Astrocyte of the cerebellum (primary cell): ENCODE measurements at regions not wholly inside any gene's neighbourhood (a gene's known extent, or its start where the extent isn't known, plus 50 kb on each side); places are given as distances from the start of the nearest gene placed in this dataset.

Experiments used
- DNase-seq: peaks from one replicate; pipeline ENCODE4 v3.0.0-alpha.2; 2011; ENCODE audit warnings: low read depth
- H3K4me3 ChIP-seq: 2 replicates; pipeline ENCODE4 v1.5.1; 2011; ENCODE audit warnings: mild to moderate bottlenecking, low read depth, low read length, moderate library complexity
- in situ Hi-C: cut with HindIII; loops from 2 replicates; pipeline ENCODE4 v1.10.0; 2017; ENCODE audit warnings: low sequenced_read_pairs
- TF ChIP-seq, protein P1 (sequence below): IDR thresholded peaks from 2 replicates; pipeline ENCODE4 v1.5.1; 2012; ENCODE audit warnings: low read length, low read depth, moderate library complexity, mild to moderate bottlenecking; ENCODE audit errors: missing control alignments

DNA sequence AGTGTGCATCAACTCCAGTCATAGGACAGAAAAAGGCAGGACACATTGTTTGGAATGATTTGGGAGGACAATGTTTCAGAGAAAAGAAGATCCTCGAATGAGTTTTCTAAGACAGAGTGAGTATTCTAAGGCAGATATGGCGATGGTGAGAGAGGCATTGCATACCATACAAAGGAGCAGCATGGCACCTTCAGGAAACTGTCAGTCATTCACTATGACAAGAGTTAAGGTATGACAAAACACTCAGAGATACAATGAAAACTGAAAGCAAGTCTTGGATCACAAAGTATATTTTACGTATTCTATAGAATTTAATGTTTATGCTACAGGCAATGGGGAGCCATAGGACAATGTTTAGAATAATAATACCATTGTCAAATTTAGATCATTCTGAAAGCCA is 337.4 kb upstream of the LYPLAL1 start:
- TF ChIP-seq, protein P1, sequence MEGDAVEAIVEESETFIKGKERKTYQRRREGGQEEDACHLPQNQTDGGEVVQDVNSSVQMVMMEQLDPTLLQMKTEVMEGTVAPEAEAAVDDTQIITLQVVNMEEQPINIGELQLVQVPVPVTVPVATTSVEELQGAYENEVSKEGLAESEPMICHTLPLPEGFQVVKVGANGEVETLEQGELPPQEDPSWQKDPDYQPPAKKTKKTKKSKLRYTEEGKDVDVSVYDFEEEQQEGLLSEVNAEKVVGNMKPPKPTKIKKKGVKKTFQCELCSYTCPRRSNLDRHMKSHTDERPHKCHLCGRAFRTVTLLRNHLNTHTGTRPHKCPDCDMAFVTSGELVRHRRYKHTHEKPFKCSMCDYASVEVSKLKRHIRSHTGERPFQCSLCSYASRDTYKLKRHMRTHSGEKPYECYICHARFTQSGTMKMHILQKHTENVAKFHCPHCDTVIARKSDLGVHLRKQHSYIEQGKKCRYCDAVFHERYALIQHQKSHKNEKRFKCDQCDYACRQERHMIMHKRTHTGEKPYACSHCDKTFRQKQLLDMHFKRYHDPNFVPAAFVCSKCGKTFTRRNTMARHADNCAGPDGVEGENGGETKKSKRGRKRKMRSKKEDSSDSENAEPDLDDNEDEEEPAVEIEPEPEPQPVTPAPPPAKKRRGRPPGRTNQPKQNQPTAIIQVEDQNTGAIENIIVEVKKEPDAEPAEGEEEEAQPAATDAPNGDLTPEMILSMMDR: no peak

DNA sequence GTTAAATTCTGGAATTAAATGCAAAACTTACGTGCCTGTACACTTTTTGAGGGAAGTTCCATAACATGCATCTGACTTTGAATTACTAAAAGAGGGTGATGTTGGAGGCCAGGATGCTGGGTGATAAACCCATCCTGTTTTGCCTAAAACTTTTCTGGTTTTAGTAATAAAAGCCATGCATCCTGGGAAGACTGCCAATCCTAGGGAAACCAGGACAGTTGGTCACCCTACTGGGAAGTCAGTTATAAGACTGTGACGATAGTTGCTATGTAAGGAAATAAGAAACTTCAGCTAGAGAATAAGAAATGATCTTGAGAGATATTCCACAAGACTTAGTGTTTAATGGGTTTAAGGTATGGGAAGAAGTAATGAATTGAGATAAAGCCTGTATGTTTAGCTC is 336.6 kb upstream of the LYPLAL1 start:
- DNase-seq: no peak
- in situ Hi-C loops: no loop called here
- TF ChIP-seq, protein P1: no peak
- no peak overlapping the region for H3K4me3 ChIP-seq

More for the DNA sequence above, 337.4 kb upstream of the LYPLAL1 start:
- H3K4me3 ChIP-seq: no peak overlapping the region
- in situ Hi-C loops: no loop called here
- DNase-seq: no peak

DNA sequence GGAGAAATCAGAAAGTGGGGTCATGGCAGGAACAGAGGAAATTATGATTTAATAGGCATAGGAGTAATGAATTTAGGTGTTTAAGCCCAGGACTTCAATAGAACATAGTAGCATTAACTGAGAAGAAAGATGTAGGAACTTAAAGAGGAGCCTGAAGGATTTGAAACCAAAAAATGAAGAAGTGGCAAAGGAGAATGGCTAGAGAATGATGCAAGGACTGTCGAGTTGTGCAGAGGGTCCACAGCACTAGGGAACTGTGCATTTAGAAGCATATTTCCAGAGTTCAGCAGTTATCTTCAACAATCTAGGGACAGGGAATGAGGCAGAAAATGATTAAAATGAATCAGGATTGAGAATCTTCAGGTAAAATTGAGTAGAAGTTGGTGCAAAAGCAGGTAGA is 328.1 kb upstream of the LYPLAL1 start:
- no peak overlapping the region for H3K4me3 ChIP-seq
- no peak for DNase-seq
- in situ Hi-C loops: no loop called here
- TF ChIP-seq, protein P1: no peak

DNA sequence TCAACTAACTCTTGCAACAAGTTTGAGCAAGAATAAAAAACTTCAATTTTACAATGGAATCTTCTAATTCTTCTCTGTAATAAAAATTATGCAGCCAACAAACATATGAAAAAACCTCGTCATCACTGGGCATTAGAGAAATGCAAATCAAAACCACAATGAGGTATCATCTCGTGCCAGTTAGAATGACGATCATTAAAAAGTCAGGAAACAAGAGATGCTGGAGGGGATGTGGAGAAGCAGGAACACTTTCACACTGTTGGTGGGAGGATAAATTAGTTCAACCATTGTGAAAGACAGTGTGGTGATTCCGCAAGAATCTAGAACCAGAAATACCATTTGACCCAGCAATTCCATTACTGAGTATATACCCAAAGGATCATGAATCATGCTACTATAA is 327.5 kb upstream of the LYPLAL1 start:
- no peak overlapping the region for H3K4me3 ChIP-seq
- DNase-seq: no peak
- in situ Hi-C loops: no loop called here
- TF ChIP-seq, protein P1: no peak

DNA sequence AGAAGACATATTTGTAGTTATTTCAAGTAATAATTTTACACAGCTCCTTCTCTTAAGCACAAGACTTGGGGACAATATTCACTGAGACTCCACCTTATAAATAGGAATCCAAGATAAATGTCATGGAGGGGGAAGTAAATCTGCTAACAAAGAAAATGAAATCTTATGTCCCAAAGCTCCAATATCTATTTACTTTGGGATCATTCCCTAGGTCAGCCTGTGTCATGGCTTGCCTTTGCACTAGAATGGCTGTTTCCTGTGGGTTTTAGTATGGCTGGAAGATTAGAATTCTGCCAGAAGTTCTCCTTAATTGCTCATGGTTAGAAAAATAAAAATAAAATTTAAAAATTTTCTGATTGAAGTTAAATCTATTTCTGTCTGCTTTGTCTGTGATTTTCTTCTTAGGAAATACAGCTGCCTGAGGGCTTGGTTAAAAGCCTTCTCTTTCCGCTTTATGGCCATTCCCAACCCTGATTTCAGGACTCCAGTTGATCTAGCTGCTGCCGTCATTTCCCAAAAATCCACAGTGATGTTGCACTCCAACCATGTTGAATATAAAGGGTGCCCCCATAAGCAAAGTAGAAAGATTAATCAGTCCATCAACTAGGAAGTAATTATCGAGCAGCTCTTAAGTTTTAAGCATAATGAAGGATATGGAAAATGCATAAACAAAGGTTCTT is 326.4 kb upstream of the LYPLAL1 start:
- no peak overlapping the region for H3K4me3 ChIP-seq
- no peak for DNase-seq
- TF ChIP-seq, protein P1: no peak
- in situ Hi-C loops: no loop called here

DNA sequence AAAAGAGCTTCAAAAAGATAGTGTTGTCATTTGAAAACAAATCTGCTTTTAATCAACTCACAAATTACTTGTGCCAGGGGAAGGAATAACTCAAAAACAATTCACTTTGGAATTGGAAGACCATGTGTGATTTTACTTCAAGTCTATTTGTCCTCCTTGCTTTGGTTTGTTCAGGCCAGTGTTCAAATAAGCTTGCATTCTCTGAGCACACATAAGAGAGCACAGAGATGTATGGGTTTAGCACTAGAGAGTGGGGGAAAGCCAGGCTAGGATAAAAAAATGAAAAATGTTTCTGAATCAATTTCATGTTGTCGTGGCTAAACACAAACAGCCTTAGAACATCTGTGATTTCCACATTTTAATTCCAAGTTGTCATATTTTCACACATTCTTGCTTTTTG is 325.7 kb upstream of the LYPLAL1 start:
- TF ChIP-seq, protein P1: no peak
- in situ Hi-C loops: no loop called here
- no peak for DNase-seq
- H3K4me3 ChIP-seq: no peak overlapping the region
